ENCODE measurements at regions not wholly inside any gene's neighbourhood (a gene's known extent, or its start where the extent isn't known, plus 50 kb on each side); places are given as distances from the start of the nearest gene placed in this dataset.

DNA sequence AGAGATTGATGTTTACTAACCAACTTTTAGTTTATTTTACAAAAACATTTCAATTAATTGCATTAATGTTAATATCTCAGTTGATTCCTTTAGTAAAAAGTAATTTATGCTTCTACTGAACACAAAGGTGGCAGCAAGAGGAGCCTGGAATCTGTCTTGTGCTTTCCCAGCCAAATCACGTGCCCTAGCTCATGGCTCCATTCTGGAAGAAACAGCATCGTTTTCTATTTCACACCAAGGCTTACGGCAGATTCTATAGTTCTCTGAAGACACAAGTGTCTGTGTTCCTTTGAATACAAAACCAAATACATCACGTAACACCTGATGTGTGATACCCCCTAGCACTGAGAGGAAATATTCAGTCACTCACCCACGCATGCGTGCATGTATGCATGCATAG, 346.1 kb upstream of the MIR17HG start:
- TF ChIP-seq POLR2A (IDR thresholded peaks at IDR 0.05) (no peak), POLR2AphosphoS5 (IDR thresholded peaks at IDR 0.05; ENCODE audit: insufficient read depth in 1 of 2, low read depth in 1 of 2) (no peak), CTCF (IDR thresholded peaks at IDR 0.05) (no peak)
- H3K27me3 ChIP-seq: no peaks in the 10 kb centered on the region
- intact Hi-C loops (cut with DNase I): no loop called here

GRCh38 chr13:91014696-91015095, 332.8 kb upstream of the MIR17HG start:
- no peak for DNase-seq (ENCODE audit: extremely low spot score in 2 of 2)
- intact Hi-C loops (cut with DNase I): no loop called here
- no peaks in the 10 kb centered on the region for H3K27me3 ChIP-seq

More for the DNA sequence above, 346.1 kb upstream of the MIR17HG start:
- Histone ChIP-seq H3K4me3 (no peak overlapping the region), H3K36me3 (no peaks in the 10 kb centered on the region), H3K4me1 (no peaks in the 10 kb centered on the region), H3K27ac (no peak overlapping the region), H3K9me3 (no peaks in the 10 kb centered on the region)
- no peak for DNase-seq (ENCODE audit: extremely low spot score in 2 of 2)

DNA sequence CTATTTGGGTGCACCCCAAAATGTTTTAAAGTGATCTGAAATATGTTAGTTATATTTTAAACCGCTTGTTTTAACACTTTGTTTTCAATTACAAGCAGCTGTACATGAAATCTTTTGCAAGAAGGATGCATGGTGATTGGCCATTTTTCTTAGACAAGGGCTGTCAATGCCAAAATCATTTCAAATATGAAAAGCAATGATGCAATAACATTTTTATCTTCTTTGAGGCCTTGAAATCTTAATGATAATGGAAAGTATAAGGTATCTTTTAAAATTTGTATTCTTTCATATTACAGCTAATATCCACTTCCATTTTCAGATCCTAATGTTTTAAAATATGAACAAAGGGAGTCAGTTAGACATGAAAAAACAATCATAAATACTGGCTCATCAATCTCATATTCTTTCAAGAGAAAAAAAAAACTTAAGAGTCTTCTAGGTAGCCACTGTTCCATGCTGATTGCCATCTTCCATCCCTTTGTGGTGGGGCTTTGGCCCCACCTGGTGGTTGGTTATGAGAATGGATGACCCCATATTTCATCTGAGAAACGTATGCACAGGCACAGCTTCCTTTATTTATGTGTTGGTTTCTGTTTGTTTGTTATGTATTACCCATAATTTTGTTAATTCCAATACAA, 330.3 kb upstream of the MIR17HG start:
- no peaks in the 10 kb centered on the region for H3K36me3 ChIP-seq
- H3K9me3 ChIP-seq: no peaks in the 10 kb centered on the region
- no peak overlapping the region for H3K27ac ChIP-seq
- no peaks in the 10 kb centered on the region for H3K4me1 ChIP-seq
- H3K27me3 ChIP-seq: no peaks in the 10 kb centered on the region
- no peak overlapping the region for H3K4me3 ChIP-seq
- intact Hi-C loops (cut with DNase I): no loop called here
- no peak for DNase-seq (ENCODE audit: extremely low spot score in 2 of 2)
- TF ChIP-seq CTCF (IDR thresholded peaks at IDR 0.05) (no peak), POLR2AphosphoS5 (IDR thresholded peaks at IDR 0.05; ENCODE audit: insufficient read depth in 1 of 2, low read depth in 1 of 2) (no peak), POLR2A (IDR thresholded peaks at IDR 0.05) (no peak)

More at GRCh38 chr13:91014696-91015095, 332.8 kb upstream of the MIR17HG start:
- no peak overlapping the region for H3K27ac ChIP-seq
- no peaks in the 10 kb centered on the region for H3K4me1 ChIP-seq
- H3K9me3 ChIP-seq: no peaks in the 10 kb centered on the region
- TF ChIP-seq POLR2AphosphoS5 (IDR thresholded peaks at IDR 0.05; ENCODE audit: insufficient read depth in 1 of 2, low read depth in 1 of 2) (no peak), CTCF (IDR thresholded peaks at IDR 0.05) (no peak), POLR2A (IDR thresholded peaks at IDR 0.05) (no peak)
- no peaks in the 10 kb centered on the region for H3K36me3 ChIP-seq
- H3K4me3 ChIP-seq: no peak overlapping the region

DNA sequence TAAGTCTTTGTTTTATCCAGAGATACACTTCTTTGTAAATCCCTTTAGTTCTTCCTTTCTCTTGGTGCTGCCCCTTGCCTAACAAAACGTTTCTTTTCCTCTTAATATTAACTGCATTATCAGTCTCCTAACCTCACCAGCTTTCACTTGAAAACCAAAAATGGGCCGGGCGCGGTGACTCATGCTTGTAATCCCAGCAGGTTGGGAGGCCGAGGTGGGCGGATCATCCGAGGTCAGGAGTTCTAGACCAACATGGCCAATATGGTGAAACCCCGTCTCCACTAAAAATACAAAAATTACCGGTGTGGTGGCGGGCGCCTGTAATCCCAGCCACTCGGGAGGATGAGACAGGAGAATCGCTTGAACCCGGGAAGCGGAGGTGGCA, 329.8 kb upstream of the MIR17HG start:
- Histone ChIP-seq H3K27me3 (no peaks in the 10 kb centered on the region), H3K9me3 (no peaks in the 10 kb centered on the region), H3K27ac (no peak overlapping the region), H3K4me3 (no peak overlapping the region), H3K4me1 (no peaks in the 10 kb centered on the region), H3K36me3 (no peaks in the 10 kb centered on the region)
- TF ChIP-seq POLR2A (IDR thresholded peaks at IDR 0.05): no peak
- no peak for TF ChIP-seq CTCF (IDR thresholded peaks at IDR 0.05)
- no peak for TF ChIP-seq POLR2AphosphoS5 (IDR thresholded peaks at IDR 0.05; ENCODE audit: insufficient read depth in 1 of 2, low read depth in 1 of 2)
- DNase-seq (ENCODE audit: extremely low spot score in 2 of 2): no peak
- intact Hi-C loops (cut with DNase I): no loop called here

DNA sequence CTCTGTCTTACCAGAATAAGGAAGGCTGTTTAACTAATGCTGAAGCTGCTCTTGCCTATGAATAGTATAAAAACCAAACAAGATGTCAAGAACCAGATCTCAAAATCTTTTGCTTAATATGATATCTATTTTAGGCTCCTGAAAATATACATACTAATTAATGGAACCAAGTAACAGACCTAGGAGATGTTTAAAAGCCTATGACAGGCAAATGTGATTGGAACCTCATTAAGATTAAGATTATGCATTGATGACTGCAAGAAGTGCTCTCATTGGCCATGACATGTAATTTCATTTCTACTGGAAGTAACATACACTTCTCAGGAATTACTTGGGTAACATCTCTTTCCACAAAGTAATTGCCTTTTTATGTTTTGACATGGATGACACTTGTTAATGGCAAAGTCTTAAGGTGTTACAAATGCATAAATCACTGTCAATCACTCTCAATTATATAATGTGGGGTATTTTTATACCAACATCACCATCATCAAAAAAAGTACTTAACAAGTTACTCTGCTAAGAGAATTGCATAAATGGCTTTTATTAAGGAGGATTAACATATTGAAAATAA, 326.9 kb upstream of the MIR17HG start:
- H3K27me3 ChIP-seq: no peaks in the 10 kb centered on the region
- no peak for DNase-seq (ENCODE audit: extremely low spot score in 2 of 2)
- H3K4me3 ChIP-seq: no peak overlapping the region
- no peak overlapping the region for H3K27ac ChIP-seq
- TF ChIP-seq POLR2A (IDR thresholded peaks at IDR 0.05) (no peak), POLR2AphosphoS5 (IDR thresholded peaks at IDR 0.05; ENCODE audit: insufficient read depth in 1 of 2, low read depth in 1 of 2) (no peak)
- intact Hi-C loops (cut with DNase I): no loop called here
- no peaks in the 10 kb centered on the region for H3K36me3 ChIP-seq
- no peaks in the 10 kb centered on the region for H3K9me3 ChIP-seq
- H3K4me1 ChIP-seq: no peaks in the 10 kb centered on the region

Measured in vagina (tissue), 2 donors.